ENCODE measurements at regions not wholly inside any gene's neighbourhood (a gene's known extent, or its start where the extent isn't known, plus 50 kb on each side); places are given as distances from the start of the nearest gene placed in this dataset.

GRCh38 chr13:71005919-71006318 is 861.1 kb downstream of the DACH1 start:
- no peaks in the 10 kb centered on the region for H3K27me3 ChIP-seq (ENCODE audit: insufficient read depth, low read depth, low read length)
- H3K79me2 ChIP-seq (replicated peaks; ENCODE audit: insufficient read depth, low read length): no peaks in the 10 kb centered on the region
- no peaks in the 10 kb centered on the region for H3F3A ChIP-seq (ENCODE audit: insufficient read depth, low read length, poor library complexity, severe bottlenecking)

GRCh38 chr13:70995338-70995737 is 871.7 kb downstream of the DACH1 start:
- H3K9me3 ChIP-seq (ENCODE audit: low read length): no peaks in the 10 kb centered on the region
- H2AFZ ChIP-seq (ENCODE audit: low read depth, low read length): no peak overlapping the region
- TF ChIP-seq MXI1 (conservative IDR thresholded peaks at IDR 0.05; ENCODE audit: poor library complexity, severe bottlenecking) (no peak), SMC3 (conservative IDR thresholded peaks at IDR 0.05; ENCODE audit: poor library complexity) (no peak), EP300 (conservative IDR thresholded peaks at IDR 0.05; ENCODE audit: poor library complexity, severe bottlenecking) (no peak), POLR2AphosphoS5 (IDR thresholded peaks at IDR 0.05) (no peak), EZH2 (IDR thresholded peaks at IDR 0.05; ENCODE audit: borderline replicate concordance, insufficient read depth, low read length, poor library complexity, severe bottlenecking) (no peak), RAD21 (conservative IDR thresholded peaks at IDR 0.05) (no peak), TAF1 (IDR thresholded peaks at IDR 0.05; ENCODE audit: low read depth) (no peak), REST (IDR thresholded peaks at IDR 0.05; ENCODE audit: borderline replicate concordance) (no peak), CTCF (IDR thresholded peaks at IDR 0.05; ENCODE audit: poor library complexity, severe bottlenecking) (no peak)
- H3K27ac ChIP-seq (ENCODE audit: low read length): no peak overlapping the region
- H3K4me2 ChIP-seq (ENCODE audit: low read length): no peak overlapping the region
- no peak overlapping the region for H3K4me3 ChIP-seq (ENCODE audit: low read length)
- no peaks in the 10 kb centered on the region for H3F3A ChIP-seq (ENCODE audit: insufficient read depth, low read length, poor library complexity, severe bottlenecking)
- no peaks in the 10 kb centered on the region for H3K79me2 ChIP-seq (replicated peaks; ENCODE audit: insufficient read depth, low read length)
- no peaks in the 10 kb centered on the region for H4K20me1 ChIP-seq (ENCODE audit: insufficient read depth)
- no peaks in the 10 kb centered on the region for H3K36me3 ChIP-seq (ENCODE audit: insufficient read depth, low read length)
- no peak overlapping the region for H3K9ac ChIP-seq (ENCODE audit: low read length)
- H3K27me3 ChIP-seq (ENCODE audit: insufficient read depth, low read depth, low read length): peaks cover 11% of the 10 kb centered on the region
- no peaks in the 10 kb centered on the region for H3K9me2 ChIP-seq (ENCODE audit: insufficient read depth, low read length)

More at GRCh38 chr13:71005919-71006318, 861.1 kb downstream of the DACH1 start:
- Histone ChIP-seq H3K9ac (ENCODE audit: low read length) (no peak overlapping the region), H2AFZ (ENCODE audit: low read depth, low read length) (no peak overlapping the region), H3K4me2 (ENCODE audit: low read length) (no peak overlapping the region), H4K20me1 (ENCODE audit: insufficient read depth) (no peaks in the 10 kb centered on the region), H3K4me3 (ENCODE audit: low read length) (no peak overlapping the region), H3K9me3 (ENCODE audit: low read length) (no peaks in the 10 kb centered on the region), H3K27ac (ENCODE audit: low read length) (no peak overlapping the region), H3K36me3 (ENCODE audit: insufficient read depth, low read length) (no peaks in the 10 kb centered on the region), H3K9me2 (ENCODE audit: insufficient read depth, low read length) (no peaks in the 10 kb centered on the region)
- TF ChIP-seq REST (IDR thresholded peaks at IDR 0.05; ENCODE audit: borderline replicate concordance): no peak
- TF ChIP-seq POLR2AphosphoS5 (IDR thresholded peaks at IDR 0.05): no peak
- no peak for TF ChIP-seq EP300 (conservative IDR thresholded peaks at IDR 0.05; ENCODE audit: poor library complexity, severe bottlenecking)
- TF ChIP-seq MXI1 (conservative IDR thresholded peaks at IDR 0.05; ENCODE audit: poor library complexity, severe bottlenecking): no peak

Data from neural cell (in vitro differentiated cells).